A549 (cell line): ENCODE measurements at regions not wholly inside any gene's neighbourhood (a gene's known extent, or its start where the extent isn't known, plus 50 kb on each side); places are given as distances from the start of the nearest gene placed in this dataset.

Experiments
- ATAC-seq, 2 experiments: fragments of 200-7000 bp in 1 of 2; fragments of >200 bp in 1 of 2; cut with Nextera tagmentation in 1 of 2; cut with Tn5 transposase in 1 of 2; 3 replicates each; pipeline versions ENCODE4 v1.8.0 to v1.9.1; 2018 to 2020; ENCODE audit warnings: mild to moderate bottlenecking in 1 of 2, moderate library complexity in 1 of 2
- CTCF ChIA-PET: fragments of 300-600 bp; sonication (Branson Sonifier 250); formaldehyde crosslinking; extraction: SDS; loops from one replicate; lab custom pipeline; 2021; ENCODE audit warnings: antibody characterized with exemption, inconsistent platforms; lab: Yijun Ruan, JAX
- POLR2A ChIA-PET: fragments of 350-600 bp; formaldehyde crosslinking; extraction: SDS; loops from one replicate; lab custom pipeline; 2021; ENCODE audit warnings: antibody characterized with exemption, inconsistent platforms; lab: Yijun Ruan, JAX
- DNase-seq, 2 experiments: peaks; one replicate each; pipeline versions ENCODE4 v3.0.0 to v3.0.0-alpha.2; 2011 to 2016; ENCODE audit warnings: low read depth in 1 of 2, low spot score in 1 of 2
- FAIRE-seq: peaks from 2 replicates; lab custom pipeline; 2011; peaks lifted over from hg19 to GRCh38; lab: Jason Lieb, UNC
- H3K27ac ChIP-seq, 2 experiments: fragments of >200 bp; sonication (Bioruptor Twin); formaldehyde crosslinking; 3 replicates each; pipeline ENCODE4 v1.5.1; 2016 to 2017
- H3K4me1 ChIP-seq: fragments of >200 bp; sonication (Bioruptor Twin); formaldehyde crosslinking; 3 replicates; pipeline ENCODE4 v1.6.1; 2016
- H3K4me2 ChIP-seq: fragments of >200 bp; sonication (Bioruptor Twin); formaldehyde crosslinking; 3 replicates; pipeline ENCODE4 v1.6.1; 2016
- H3K4me3 ChIP-seq: fragments of >200 bp; sonication (Bioruptor Twin); formaldehyde crosslinking; 3 replicates; pipeline ENCODE4 v1.5.1; 2016
- H3K9me3 ChIP-seq: fragments of >200 bp; sonication (Bioruptor Twin); formaldehyde crosslinking; 3 replicates; pipeline ENCODE4 v1.6.1; 2016
- CHD2 ChIP-seq: fragments of 150-350 bp; IDR thresholded peaks from 2 replicates; pipeline ENCODE4 v1.6.1; 2014; ENCODE audit warnings: low read length; ENCODE audit not compliant: partially characterized antibody
- CHD4 ChIP-seq: fragments of 200-600 bp; sonication (generic); IDR thresholded peaks from 2 replicates; pipeline ENCODE4 v1.6.1; 2016; ENCODE audit warnings: antibody characterized with exemption, mild to moderate bottlenecking, borderline replicate concordance
- E2F6 ChIP-seq: IDR thresholded peaks from 2 replicates; pipeline ENCODE4 v1.6.1; 2012; ENCODE audit warnings: low read depth, borderline replicate concordance
- EHMT2 ChIP-seq: fragments of 200-600 bp; sonication (generic); IDR thresholded peaks from 2 replicates; pipeline ENCODE4 v1.6.1; 2016; ENCODE audit warnings: antibody characterized with exemption, low read depth, mild to moderate bottlenecking, moderate library complexity
- EP300 ChIP-seq, 2 experiments: fragments of >200 bp; sonication (Bioruptor Twin); formaldehyde crosslinking; IDR thresholded peaks; 2 replicates in 1 of 2; 3 replicates in 1 of 2; pipeline ENCODE4 v1.6.1; 2016 to 2017
- ESRRA ChIP-seq: fragments of 150-350 bp; IDR thresholded peaks from 2 replicates; pipeline ENCODE4 v1.6.1; 2014; ENCODE audit warnings: mild to moderate bottlenecking, low read length, borderline replicate concordance
- FOSB ChIP-seq: fragments of 250-450 bp; sonication (Bioruptor Pico); IDR thresholded peaks from 2 replicates; pipeline ENCODE4 v1.5.0; 2020; ENCODE audit warnings: mild to moderate bottlenecking, moderate library complexity
- FOSL2 ChIP-seq, 2 experiments: fragments of 450-650 bp in 1 of 2; fragments of >200 bp in 1 of 2; sonication (Bioruptor Twin) in 1 of 2; formaldehyde crosslinking; IDR thresholded peaks; 2 replicates each; pipeline versions ENCODE4 v1.5.0 to v1.6.1; 2016 to 2020; ENCODE audit warnings: mild to moderate bottlenecking in 1 of 2, moderate library complexity in 1 of 2
- FOXS1 ChIP-seq: fragments of 250-450 bp; sonication (Bioruptor Pico); IDR thresholded peaks from 2 replicates; pipeline ENCODE4 v1.5.0; 2020; ENCODE audit warnings: mild to moderate bottlenecking, moderate library complexity
- HDAC2 ChIP-seq: fragments of 200-600 bp; sonication (generic); IDR thresholded peaks from 2 replicates; pipeline ENCODE4 v1.6.1; 2016
- KDM5A ChIP-seq: fragments of 200-600 bp; sonication (generic); IDR thresholded peaks from 2 replicates; pipeline ENCODE4 v1.6.1; 2016; ENCODE audit warnings: antibody characterized with exemption, mild to moderate bottlenecking
- MAFK ChIP-seq: fragments of 450-650 bp; IDR thresholded peaks from 2 replicates; pipeline ENCODE4 v1.6.1; 2014; ENCODE audit not compliant: partially characterized antibody
- MAX ChIP-seq: IDR thresholded peaks from 2 replicates; pipeline ENCODE4 v1.6.1; 2012
- NFE2L2 ChIP-seq: fragments of 150-350 bp; conservative IDR thresholded peaks from 2 replicates; pipeline ENCODE4 v1.6.1; 2014; ENCODE audit warnings: low read length
- PHF8 ChIP-seq: fragments of 200-600 bp; sonication (generic); IDR thresholded peaks from 2 replicates; pipeline ENCODE4 v1.6.1; 2016; ENCODE audit warnings: low read depth, mild to moderate bottlenecking, antibody characterized with exemption, moderate library complexity, borderline replicate concordance
- POLR2A ChIP-seq: IDR thresholded peaks from 2 replicates; pipeline ENCODE4 v1.6.1; 2012; ENCODE audit warnings: mild to moderate bottlenecking, low read length
- RARB ChIP-seq: fragments of 250-450 bp; sonication (Bioruptor Pico); IDR thresholded peaks from 2 replicates; pipeline ENCODE4 v1.8.0; 2021; ENCODE audit warnings: mild to moderate bottlenecking, moderate library complexity
- REST ChIP-seq: fragments of 200-600 bp; sonication (generic); IDR thresholded peaks from 2 replicates; pipeline ENCODE4 v1.6.1; 2016; ENCODE audit warnings: antibody characterized with exemption, mild to moderate bottlenecking, moderate library complexity
- ZNF302 ChIP-seq: fragments of 250-450 bp; sonication (Bioruptor Pico); IDR thresholded peaks from 2 replicates; pipeline ENCODE4 v1.9.0; 2021; ENCODE audit warnings: inconsistent platforms, mild to moderate bottlenecking, moderate library complexity
- WGBS: methylation state at CpG from one replicate; pipeline ENCODE4 v1.1.6; 2017; ENCODE audit errors: missing lambda C conversion rate; 5-methylcytosine and 5-hydroxymethylcytosine counted together
- TF ChIP-seq, protein P1 (sequence below): fragments of >200 bp; sonication (Bioruptor Twin); formaldehyde crosslinking; IDR thresholded peaks from 2 replicates; pipeline ENCODE4 v1.6.1; 2016
- TF ChIP-seq, protein P2 (sequence below): fragments of >200 bp; sonication (Bioruptor Twin); formaldehyde crosslinking; IDR thresholded peaks from 3 replicates; pipeline ENCODE4 v1.6.1; 2016
- TF ChIP-seq, protein P3 (sequence below): fragments of 150-350 bp; IDR thresholded peaks from 2 replicates; pipeline ENCODE4 v1.6.1; 2014; ENCODE audit warnings: low read depth, mild to moderate bottlenecking, low read length

- TF ChIP-seq, protein P1, sequence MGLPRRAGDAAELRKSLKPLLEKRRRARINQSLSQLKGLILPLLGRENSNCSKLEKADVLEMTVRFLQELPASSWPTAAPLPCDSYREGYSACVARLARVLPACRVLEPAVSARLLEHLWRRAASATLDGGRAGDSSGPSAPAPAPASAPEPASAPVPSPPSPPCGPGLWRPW: no peak
- TF ChIP-seq FOSL2 (IDR thresholded peaks at IDR 0.05) (no peak), FOSL2 (CRISPR knock-in tag; IDR thresholded peaks at IDR 0.05) (no peak), FOXS1 (CRISPR knock-in tag) (no peak), CHD2 (no peak), E2F6 (no peak), EP300 (IDR thresholded peaks at IDR 0.05) (no peak), CHD4 (no peak), FOSB (CRISPR knock-in tag) (no peak)
- TF ChIP-seq, all 56 proteins: peak for 0
Measured at GRCh38 chr17:6346986-6347385, 87.9 kb downstream of the AIPL1 start (continued).

- Histone ChIP-seq H3K4me3 (no peak overlapping the region), H3K4me1 (no peaks in the 10 kb centered on the region), H3K4me2 (no peak overlapping the region), H3K27ac (no peak overlapping the region), H3K9me3 (no peaks in the 10 kb centered on the region)
- no peak for TF ChIP-seq ZNF302 (CRISPR knock-in tag)
- no peak for TF ChIP-seq REST
- FAIRE-seq: no peak
- WGBS: 30% methylated on average over 6 of the region's 6 CpGs
- peak; percentile 54 to 60; a peak in 4 of 6 replicates for ATAC-seq
- no peak for DNase-seq
- ChIA-PET CTCF (interaction anchor here (0.5 to 1.4 kb wide), 7 partner anchors 13 to 759 kb away, joined by 3 read pairs; no protein-coding TSS in a partner anchor), POLR2A (no interaction called here)
Measured at GRCh38 chr17:6346156-6346786, 88.7 kb downstream of the AIPL1 start.

DNA sequence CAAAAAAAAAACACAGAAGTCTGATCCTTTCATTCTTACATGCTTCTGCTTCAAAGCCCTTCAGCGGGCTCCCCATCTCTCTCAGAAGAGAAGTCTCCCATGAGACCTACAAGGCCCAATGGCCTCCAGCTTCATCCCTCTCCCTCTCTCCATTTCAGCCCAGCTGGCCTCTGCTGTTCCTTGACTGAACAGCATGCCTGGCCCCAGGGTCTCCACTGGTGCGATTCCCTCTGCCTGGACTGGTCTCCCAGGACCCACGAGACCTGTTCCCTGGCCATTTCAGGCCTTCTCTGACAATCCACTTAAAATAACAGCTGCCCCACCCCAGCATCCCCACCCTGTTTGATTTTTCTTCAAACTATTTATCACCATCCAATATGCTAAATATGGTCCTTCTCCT, 91.2 kb downstream of the AIPL1 start:
- Histone ChIP-seq H3K4me1 (no peaks in the 10 kb centered on the region), H3K9me3 (no peaks in the 10 kb centered on the region), H3K27ac (no peak overlapping the region), H3K4me2 (no peak overlapping the region), H3K4me3 (no peak overlapping the region)
- FAIRE-seq (no peak), DNase-seq (no peak), ATAC-seq (no peak)
- CTCF ChIA-PET: interaction anchor here (0.6 kb wide), 1 partner anchor 541 kb away, joined by 3 read pairs; no protein-coding TSS in a partner anchor
- WGBS: 8% methylated on average over 3 of the region's 3 CpGs
- POLR2A ChIA-PET: no interaction called here
- TF ChIP-seq KDM5A (no peak), CHD2 (no peak), MAFK (no peak), EHMT2 (no peak), EP300 (IDR thresholded peaks at IDR 0.05) (no peak), MAX (no peak), RARB (CRISPR knock-in tag) (no peak), HDAC2 (no peak), PHF8 (no peak), NFE2L2 (no peak), POLR2A (no peak), CHD4 (no peak), ESRRA (no peak)
- TF ChIP-seq, protein P2, sequence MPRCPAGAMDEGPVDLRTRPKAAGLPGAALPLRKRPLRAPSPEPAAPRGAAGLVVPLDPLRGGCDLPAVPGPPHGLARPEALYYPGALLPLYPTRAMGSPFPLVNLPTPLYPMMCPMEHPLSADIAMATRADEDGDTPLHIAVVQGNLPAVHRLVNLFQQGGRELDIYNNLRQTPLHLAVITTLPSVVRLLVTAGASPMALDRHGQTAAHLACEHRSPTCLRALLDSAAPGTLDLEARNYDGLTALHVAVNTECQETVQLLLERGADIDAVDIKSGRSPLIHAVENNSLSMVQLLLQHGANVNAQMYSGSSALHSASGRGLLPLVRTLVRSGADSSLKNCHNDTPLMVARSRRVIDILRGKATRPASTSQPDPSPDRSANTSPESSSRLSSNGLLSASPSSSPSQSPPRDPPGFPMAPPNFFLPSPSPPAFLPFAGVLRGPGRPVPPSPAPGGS: no peak
- TF ChIP-seq, protein P3, sequence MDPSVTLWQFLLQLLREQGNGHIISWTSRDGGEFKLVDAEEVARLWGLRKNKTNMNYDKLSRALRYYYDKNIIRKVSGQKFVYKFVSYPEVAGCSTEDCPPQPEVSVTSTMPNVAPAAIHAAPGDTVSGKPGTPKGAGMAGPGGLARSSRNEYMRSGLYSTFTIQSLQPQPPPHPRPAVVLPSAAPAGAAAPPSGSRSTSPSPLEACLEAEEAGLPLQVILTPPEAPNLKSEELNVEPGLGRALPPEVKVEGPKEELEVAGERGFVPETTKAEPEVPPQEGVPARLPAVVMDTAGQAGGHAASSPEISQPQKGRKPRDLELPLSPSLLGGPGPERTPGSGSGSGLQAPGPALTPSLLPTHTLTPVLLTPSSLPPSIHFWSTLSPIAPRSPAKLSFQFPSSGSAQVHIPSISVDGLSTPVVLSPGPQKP: no peak
